ENCODE measurements at regions not wholly inside any gene's neighbourhood (a gene's known extent, or its start where the extent isn't known, plus 50 kb on each side); places are given as distances from the start of the nearest gene placed in this dataset.

DNA sequence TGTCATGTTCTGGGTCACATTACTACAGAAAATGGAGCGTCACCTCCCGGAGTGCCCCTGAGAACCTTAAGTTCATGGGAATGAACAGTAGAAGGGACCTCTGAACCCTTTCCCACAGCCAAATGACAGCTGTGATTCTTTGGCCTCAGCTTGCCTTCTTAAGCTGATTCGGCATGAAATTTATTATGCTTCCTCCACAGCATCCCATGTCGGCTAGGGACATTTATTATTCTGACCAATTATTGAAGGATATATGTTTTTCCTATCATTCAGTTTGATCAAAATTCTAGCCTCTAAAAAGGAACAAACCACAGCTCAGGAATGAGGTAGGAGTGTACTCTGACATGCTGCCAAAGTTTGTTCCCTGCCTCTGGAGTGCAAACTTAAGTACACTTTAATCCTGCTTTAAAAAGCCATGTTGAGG lies 440.6 kb downstream of the CETN3 start:
- ChIA-PET POLR2A (no interaction called here), CTCF (no interaction called here)
- Histone ChIP-seq H3K27ac (ENCODE audit: low read depth, low read length) (no peak overlapping the region), H3K9me3 (ENCODE audit: control insufficient read depth, insufficient read depth, low read length) (no peaks in the 10 kb centered on the region), H3K4me3 (ENCODE audit: low read depth, low read length) (no peak overlapping the region), H3K27me3 (ENCODE audit: control insufficient read depth, insufficient read depth, low read length) (no peaks in the 10 kb centered on the region)
- DNase-seq (ENCODE audit: low read depth, low spot score): no peak
- TF ChIP-seq, protein P1, sequence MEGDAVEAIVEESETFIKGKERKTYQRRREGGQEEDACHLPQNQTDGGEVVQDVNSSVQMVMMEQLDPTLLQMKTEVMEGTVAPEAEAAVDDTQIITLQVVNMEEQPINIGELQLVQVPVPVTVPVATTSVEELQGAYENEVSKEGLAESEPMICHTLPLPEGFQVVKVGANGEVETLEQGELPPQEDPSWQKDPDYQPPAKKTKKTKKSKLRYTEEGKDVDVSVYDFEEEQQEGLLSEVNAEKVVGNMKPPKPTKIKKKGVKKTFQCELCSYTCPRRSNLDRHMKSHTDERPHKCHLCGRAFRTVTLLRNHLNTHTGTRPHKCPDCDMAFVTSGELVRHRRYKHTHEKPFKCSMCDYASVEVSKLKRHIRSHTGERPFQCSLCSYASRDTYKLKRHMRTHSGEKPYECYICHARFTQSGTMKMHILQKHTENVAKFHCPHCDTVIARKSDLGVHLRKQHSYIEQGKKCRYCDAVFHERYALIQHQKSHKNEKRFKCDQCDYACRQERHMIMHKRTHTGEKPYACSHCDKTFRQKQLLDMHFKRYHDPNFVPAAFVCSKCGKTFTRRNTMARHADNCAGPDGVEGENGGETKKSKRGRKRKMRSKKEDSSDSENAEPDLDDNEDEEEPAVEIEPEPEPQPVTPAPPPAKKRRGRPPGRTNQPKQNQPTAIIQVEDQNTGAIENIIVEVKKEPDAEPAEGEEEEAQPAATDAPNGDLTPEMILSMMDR (IDR thresholded peaks at IDR 0.05; ENCODE audit: low read depth, low read length): no peak

DNA sequence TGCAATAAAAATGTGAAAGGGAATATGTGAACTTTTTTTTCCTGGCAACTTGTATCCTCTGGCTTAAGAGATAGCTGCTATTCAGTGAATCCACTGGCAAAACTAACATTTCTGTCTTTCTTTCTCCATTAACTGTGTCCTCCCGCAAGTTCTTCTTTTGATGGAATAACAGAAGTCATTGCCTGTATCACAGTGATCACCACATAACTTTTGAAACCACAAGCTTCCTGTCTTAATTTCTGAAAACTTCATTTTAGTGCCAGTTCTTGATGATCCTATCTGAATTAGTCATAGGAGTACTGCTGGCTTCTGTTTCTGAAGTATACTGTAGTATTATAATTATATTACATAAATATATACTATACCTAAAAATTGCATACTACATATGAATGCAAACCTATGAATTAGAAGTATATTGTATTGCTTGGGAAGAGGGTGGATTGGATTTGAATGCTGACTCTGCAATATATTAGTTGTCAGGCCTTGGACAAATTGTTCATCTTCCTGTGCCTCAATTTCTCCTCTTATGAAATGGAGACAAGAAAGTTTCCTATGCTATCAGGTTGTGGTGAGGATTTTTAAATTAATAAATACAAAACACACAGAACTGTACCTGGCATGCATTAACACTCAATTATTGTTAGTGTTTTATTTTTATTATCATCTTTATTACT lies 441.6 kb downstream of the CETN3 start:
- Histone ChIP-seq H3K27ac (ENCODE audit: low read depth, low read length) (no peak overlapping the region), H3K9me3 (ENCODE audit: control insufficient read depth, insufficient read depth, low read length) (no peaks in the 10 kb centered on the region), H3K27me3 (ENCODE audit: control insufficient read depth, insufficient read depth, low read length) (no peaks in the 10 kb centered on the region), H3K4me3 (ENCODE audit: low read depth, low read length) (no peak overlapping the region)
- ChIA-PET CTCF (no interaction called here), POLR2A (no interaction called here)
- TF ChIP-seq, protein P1 (IDR thresholded peaks at IDR 0.05; ENCODE audit: low read depth, low read length): no peak
- DNase-seq (ENCODE audit: low read depth, low spot score): no peak

DNA sequence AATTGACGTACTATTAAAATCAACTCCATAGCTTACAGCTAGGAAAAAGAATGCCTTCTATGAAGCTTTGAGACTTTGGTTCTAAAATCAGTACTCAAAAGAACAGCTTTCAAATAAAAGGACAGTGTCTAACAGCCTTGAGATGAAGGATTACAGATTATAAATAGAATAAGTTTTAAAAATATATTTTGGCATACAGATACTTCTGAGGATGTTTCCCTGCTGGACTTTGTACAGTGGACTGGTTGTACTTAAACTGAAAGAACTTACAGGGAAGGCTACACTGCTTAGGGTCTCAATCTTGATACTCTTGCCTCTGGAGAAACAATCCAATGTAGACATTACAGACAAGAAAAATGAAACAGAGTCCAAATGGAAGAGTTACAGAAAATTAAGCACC lies 452.7 kb downstream of the CETN3 start:
- ChIA-PET CTCF (no interaction called here), POLR2A (no interaction called here)
- H3K27ac ChIP-seq (ENCODE audit: low read depth, low read length): no peak overlapping the region
- H3K27me3 ChIP-seq (ENCODE audit: control insufficient read depth, insufficient read depth, low read length): no peaks in the 10 kb centered on the region
- TF ChIP-seq, protein P1 (IDR thresholded peaks at IDR 0.05; ENCODE audit: low read depth, low read length): no peak
- no peak for DNase-seq (ENCODE audit: low read depth, low spot score)
- H3K4me3 ChIP-seq (ENCODE audit: low read depth, low read length): no peak overlapping the region
- H3K9me3 ChIP-seq (ENCODE audit: control insufficient read depth, insufficient read depth, low read length): no peaks in the 10 kb centered on the region

DNA sequence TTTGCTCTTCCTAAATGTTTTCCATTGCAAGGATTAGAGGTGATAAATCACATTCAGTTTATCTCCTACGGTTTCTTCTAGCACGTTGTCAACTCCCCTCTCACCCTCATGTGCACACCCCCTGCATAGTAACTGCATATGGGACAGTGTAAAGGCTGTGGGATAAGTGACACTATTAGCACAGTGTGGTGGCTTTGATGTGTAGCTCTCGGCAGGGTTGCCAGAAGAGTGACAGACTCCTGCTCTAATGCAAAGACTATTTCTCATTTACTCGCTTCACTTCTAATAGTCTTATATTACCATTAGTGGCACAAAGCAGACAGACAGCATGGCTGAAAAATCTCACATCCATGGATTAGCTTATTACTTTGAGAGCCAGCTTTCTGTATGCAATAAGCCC lies 454.6 kb downstream of the CETN3 start:
- H3K9me3 ChIP-seq (ENCODE audit: control insufficient read depth, insufficient read depth, low read length): no peaks in the 10 kb centered on the region
- POLR2A ChIA-PET: no interaction called here
- DNase-seq (ENCODE audit: low read depth, low spot score): no peak
- H3K27ac ChIP-seq (ENCODE audit: low read depth, low read length): no peak overlapping the region
- H3K4me3 ChIP-seq (ENCODE audit: low read depth, low read length): no peak overlapping the region
- H3K27me3 ChIP-seq (ENCODE audit: control insufficient read depth, insufficient read depth, low read length): no peaks in the 10 kb centered on the region
- CTCF ChIA-PET: interaction anchor here (0.5 to 0.8 kb wide), 2 partner anchors 179 to 1264 kb away, joined by 3 read pairs; no protein-coding TSS in a partner anchor
- TF ChIP-seq, protein P1 (IDR thresholded peaks at IDR 0.05; ENCODE audit: low read depth, low read length): no peak

DNA sequence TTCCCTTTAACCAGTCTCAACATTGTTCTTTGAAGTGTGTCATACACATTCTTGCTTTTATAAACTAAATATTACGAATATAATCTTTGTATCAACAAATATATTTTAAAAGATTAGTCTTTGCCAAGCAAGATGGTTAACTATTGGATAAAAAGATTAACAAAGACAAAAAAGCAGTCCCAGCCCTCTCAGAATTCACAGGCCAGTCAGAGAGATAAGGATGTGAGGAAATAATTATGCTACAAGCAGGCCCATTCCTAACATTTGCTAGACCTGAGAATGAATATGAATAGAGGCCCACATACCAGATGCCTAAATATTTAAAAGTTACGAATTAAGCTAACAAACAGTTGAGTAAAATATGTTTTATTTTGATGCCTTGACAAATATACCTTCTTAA lies 457.7 kb downstream of the CETN3 start:
- TF ChIP-seq, protein P1 (IDR thresholded peaks at IDR 0.05; ENCODE audit: low read depth, low read length): no peak
- ChIA-PET POLR2A (no interaction called here), CTCF (no interaction called here)
- no peak for DNase-seq (ENCODE audit: low read depth, low spot score)
- Histone ChIP-seq H3K9me3 (ENCODE audit: control insufficient read depth, insufficient read depth, low read length) (no peaks in the 10 kb centered on the region), H3K27me3 (ENCODE audit: control insufficient read depth, insufficient read depth, low read length) (no peaks in the 10 kb centered on the region), H3K4me3 (ENCODE audit: low read depth, low read length) (no peak overlapping the region), H3K27ac (ENCODE audit: low read depth, low read length) (no peak overlapping the region)

All from AG04450 (cell line).